Caco-2 (cell line): ENCODE measurements at regions not wholly inside any gene's neighbourhood (a gene's known extent, or its start where the extent isn't known, plus 50 kb on each side); places are given as distances from the start of the nearest gene placed in this dataset.

Experiments
- BruUV-seq: library from RNA; stranded (reverse); fragments of 400-500 nt; replicated peaks from 2 replicates; lab custom pipeline; 2021; lab: Mats Ljungman, UMichigan
- CTCF ChIA-PET: fragments of 300-600 bp; sonication (Branson Sonifier 250); formaldehyde crosslinking; loops from one replicate; lab custom pipeline; 2022; ENCODE audit warnings: antibody characterized with exemption; lab: Charles Lee
- POLR2A ChIA-PET: fragments of 300-600 bp; sonication (Branson Sonifier 250); formaldehyde crosslinking; loops from one replicate; lab custom pipeline; 2022; ENCODE audit warnings: antibody characterized with exemption; lab: Charles Lee
- DNase-seq, 2 experiments: peaks; one replicate each; pipeline versions ENCODE4 v3.0.0 to v3.0.0-alpha.2; 2020 to 2022
- H3K27me3 ChIP-seq: replicated peaks from 2 replicates; pipeline ENCODE4 v1.6.0; 2011; ENCODE audit warnings: low read length; ENCODE audit not compliant: control insufficient read depth, insufficient read depth
- H3K36me3 ChIP-seq: 2 replicates; pipeline ENCODE4 v1.5.1; 2011; ENCODE audit warnings: low read length; ENCODE audit not compliant: control insufficient read depth, insufficient read depth
- H3K4me1 ChIP-seq: fragments of 250-450 bp; sonication (Bioruptor Pico); 2 replicates; pipeline ENCODE4 v1.5.1; 2020; ENCODE audit warnings: mild to moderate bottlenecking
- H3K4me3 ChIP-seq: 2 replicates; pipeline ENCODE4 v1.5.1; 2011; ENCODE audit warnings: low read depth, mild to moderate bottlenecking, control low read depth, low read length
- H3K9me3 ChIP-seq: fragments of 250-450 bp; sonication (Bioruptor Pico); 2 replicates; pipeline ENCODE4 v1.5.1; 2020; ENCODE audit warnings: mild to moderate bottlenecking, moderate library complexity
- H3K27ac Mint-ChIP-seq: one replicate; pipeline ENCODE4 v1.8.0; 2022; ENCODE audit warnings: mixed read lengths; ENCODE audit not compliant: unreplicated experiment
- H3K27me3 Mint-ChIP-seq: one replicate; pipeline ENCODE4 v1.8.0; 2022; ENCODE audit warnings: mixed read lengths; ENCODE audit not compliant: insufficient read depth, unreplicated experiment
- H3K36me3 Mint-ChIP-seq: one replicate; pipeline ENCODE4 v1.8.0; 2022; ENCODE audit warnings: mild to moderate bottlenecking, mixed read lengths; ENCODE audit not compliant: insufficient read depth, unreplicated experiment
- H3K4me1 Mint-ChIP-seq: one replicate; pipeline ENCODE4 v1.8.0; 2022; ENCODE audit warnings: low read depth, mixed read lengths; ENCODE audit not compliant: unreplicated experiment
- H3K4me3 Mint-ChIP-seq: one replicate; pipeline ENCODE4 v1.8.0; 2022; ENCODE audit warnings: mild to moderate bottlenecking, moderate library complexity, mixed read lengths; ENCODE audit not compliant: unreplicated experiment
- H3K9me3 Mint-ChIP-seq: one replicate; pipeline ENCODE4 v1.8.0; 2022; ENCODE audit warnings: mixed read lengths; ENCODE audit not compliant: unreplicated experiment
- intact Hi-C: fragments of 100-400 bp; cut with micrococcal nuclease; formaldehyde crosslinking; loops from one replicate; pipeline ENCODE4 v1.10.0; 2022; ENCODE audit not compliant: unreplicated experiment
- TF ChIP-seq, protein P1 (sequence below), 2 experiments: fragments of 200-600 bp in 1 of 2; IDR thresholded peaks; 1 replicate in 1 of 2; 2 replicates in 1 of 2; pipeline versions ENCODE4 v1.5.1 to v1.8.0; 2011 to 2022; ENCODE audit warnings: antibody characterized with exemption in 1 of 2, control low read depth in 1 of 2, inconsistent platforms in 1 of 2, low read depth in 1 of 2, low read length in 1 of 2, mild to moderate bottlenecking in 1 of 2, moderate library complexity in 1 of 2; ENCODE audit not compliant: insufficient read depth in 1 of 2, severe bottlenecking in 1 of 2, unreplicated experiment in 1 of 2

DNA sequence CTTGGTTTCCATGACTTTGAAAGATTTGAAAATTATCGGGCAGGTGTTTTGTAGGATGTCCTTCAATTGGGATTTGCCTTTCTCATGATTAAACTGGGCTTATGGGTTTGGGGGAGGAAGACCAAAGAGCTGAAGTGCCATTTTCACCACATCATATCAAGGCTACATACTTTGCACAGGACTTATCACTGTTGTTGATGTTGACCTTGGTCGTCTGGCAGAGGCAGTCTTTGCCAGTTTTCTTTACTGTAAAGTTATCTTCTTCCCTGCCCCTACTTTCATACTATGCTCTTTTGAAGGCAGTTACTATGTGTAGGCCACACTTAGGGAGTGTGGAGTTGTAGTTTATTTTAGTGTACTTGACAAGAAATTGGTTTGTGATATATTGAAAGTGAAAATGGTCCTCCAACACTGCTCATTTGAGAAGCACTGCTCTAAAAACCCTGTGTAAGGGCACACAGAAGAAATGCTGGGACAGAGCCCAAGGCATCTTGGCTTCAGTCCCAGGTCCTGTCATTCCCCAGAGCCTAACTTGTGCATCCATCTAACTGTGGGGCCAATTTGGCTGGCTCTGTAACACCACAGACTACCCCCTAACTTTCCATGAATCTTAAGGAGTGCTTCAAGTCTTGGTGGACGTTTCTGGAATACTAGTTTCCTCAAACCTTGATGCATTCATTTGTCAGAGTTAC, 384.9 kb downstream of the KCNRG start:
- Mint-ChIP-seq H3K36me3 (no peaks in the 10 kb centered on the region), H3K9me3 (peaks cover 7% of the 10 kb centered on the region), H3K4me3 (no peak overlapping the region), H3K27me3 (no peaks in the 10 kb centered on the region), H3K27ac (no peak overlapping the region), H3K4me1 (no peaks in the 10 kb centered on the region)
- no peak for DNase-seq
- CTCF ChIA-PET: no interaction called here
- intact Hi-C loops: no loop called here
- Histone ChIP-seq H3K9me3 (no peaks in the 10 kb centered on the region), H3K36me3 (no peaks in the 10 kb centered on the region; the same call in 1 of the 2 replicates), H3K4me1 (no peaks in the 10 kb centered on the region), H3K27me3 (no peaks in the 10 kb centered on the region), H3K4me3 (no peak overlapping the region)
- no TSS peak for BruUV-seq
- POLR2A ChIA-PET: no interaction called here
- TF ChIP-seq, protein P1, sequence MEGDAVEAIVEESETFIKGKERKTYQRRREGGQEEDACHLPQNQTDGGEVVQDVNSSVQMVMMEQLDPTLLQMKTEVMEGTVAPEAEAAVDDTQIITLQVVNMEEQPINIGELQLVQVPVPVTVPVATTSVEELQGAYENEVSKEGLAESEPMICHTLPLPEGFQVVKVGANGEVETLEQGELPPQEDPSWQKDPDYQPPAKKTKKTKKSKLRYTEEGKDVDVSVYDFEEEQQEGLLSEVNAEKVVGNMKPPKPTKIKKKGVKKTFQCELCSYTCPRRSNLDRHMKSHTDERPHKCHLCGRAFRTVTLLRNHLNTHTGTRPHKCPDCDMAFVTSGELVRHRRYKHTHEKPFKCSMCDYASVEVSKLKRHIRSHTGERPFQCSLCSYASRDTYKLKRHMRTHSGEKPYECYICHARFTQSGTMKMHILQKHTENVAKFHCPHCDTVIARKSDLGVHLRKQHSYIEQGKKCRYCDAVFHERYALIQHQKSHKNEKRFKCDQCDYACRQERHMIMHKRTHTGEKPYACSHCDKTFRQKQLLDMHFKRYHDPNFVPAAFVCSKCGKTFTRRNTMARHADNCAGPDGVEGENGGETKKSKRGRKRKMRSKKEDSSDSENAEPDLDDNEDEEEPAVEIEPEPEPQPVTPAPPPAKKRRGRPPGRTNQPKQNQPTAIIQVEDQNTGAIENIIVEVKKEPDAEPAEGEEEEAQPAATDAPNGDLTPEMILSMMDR (IDR thresholded peaks at IDR 0.05; ENCODE audit: insufficient read depth in 1 of 2, low read depth in 1 of 2, low read length in 1 of 2, severe bottlenecking in 1 of 2, unreplicated experiment in 1 of 2): no peak

DNA sequence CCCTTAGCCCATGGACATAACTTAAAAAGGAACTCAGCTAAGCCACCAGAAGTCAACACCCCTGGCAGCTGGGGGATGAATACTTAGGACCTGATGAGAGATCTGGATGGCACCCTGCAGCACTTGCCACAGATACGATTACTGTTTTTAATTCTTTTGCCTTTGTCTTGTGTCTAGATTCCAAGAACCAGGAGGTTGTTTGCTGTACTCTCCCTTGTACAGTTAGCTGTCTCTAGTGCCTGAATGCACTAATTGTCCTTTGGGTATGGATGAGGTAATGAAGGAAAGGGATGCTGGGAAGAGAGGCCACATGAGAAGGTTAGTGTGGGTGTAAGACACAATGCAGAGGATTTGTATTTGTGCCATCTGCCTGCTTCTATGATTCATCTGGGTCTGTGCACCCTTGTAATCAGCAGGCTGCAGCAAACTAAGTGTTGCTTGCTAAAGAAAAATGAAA, 385.8 kb downstream of the KCNRG start:
- no peak overlapping the region for H3K4me3 ChIP-seq
- Mint-ChIP-seq H3K9me3 (peaks cover 7% of the 10 kb centered on the region), H3K27ac (no peak overlapping the region), H3K27me3 (no peaks in the 10 kb centered on the region), H3K4me1 (no peaks in the 10 kb centered on the region), H3K36me3 (no peaks in the 10 kb centered on the region), H3K4me3 (no peak overlapping the region)
- BruUV-seq: no TSS peak
- intact Hi-C loops: no loop called here
- H3K36me3 ChIP-seq: no peaks in the 10 kb centered on the region; the same call in 1 of the 2 replicates
- no peaks in the 10 kb centered on the region for H3K9me3 ChIP-seq
- TF ChIP-seq, protein P1 (IDR thresholded peaks at IDR 0.05; ENCODE audit: insufficient read depth in 1 of 2, low read depth in 1 of 2, low read length in 1 of 2, severe bottlenecking in 1 of 2, unreplicated experiment in 1 of 2): no peak
- DNase-seq: no peak
- ChIA-PET CTCF (no interaction called here), POLR2A (no interaction called here)
- no peaks in the 10 kb centered on the region for H3K4me1 ChIP-seq
- H3K27me3 ChIP-seq: no peaks in the 10 kb centered on the region

GRCh38 chr13:50401721-50402465, 386.6 kb downstream of the KCNRG start:
- Mint-ChIP-seq H3K4me1 (no peaks in the 10 kb centered on the region), H3K27ac (no peak overlapping the region), H3K36me3 (no peaks in the 10 kb centered on the region), H3K9me3 (peaks cover 7% of the 10 kb centered on the region), H3K4me3 (no peak overlapping the region), H3K27me3 (no peaks in the 10 kb centered on the region)
- Histone ChIP-seq H3K27me3 (no peaks in the 10 kb centered on the region), H3K4me1 (no peaks in the 10 kb centered on the region), H3K36me3 (no peaks in the 10 kb centered on the region; the same call in 1 of the 2 replicates), H3K9me3 (no peaks in the 10 kb centered on the region), H3K4me3 (no peak overlapping the region)
- BruUV-seq: no TSS peak
- POLR2A ChIA-PET: no interaction called here
- CTCF ChIA-PET: no interaction called here
- DNase-seq: no peak
- intact Hi-C loops: no loop called here
- TF ChIP-seq, protein P1 (IDR thresholded peaks at IDR 0.05; ENCODE audit: insufficient read depth in 1 of 2, low read depth in 1 of 2, low read length in 1 of 2, severe bottlenecking in 1 of 2, unreplicated experiment in 1 of 2): no peak
